T-helper 1 cell treated with Interleukin-12 subunit alpha and Interleukin-12 subunit beta and Interleukin-4 antibody, amounts not matched to agents 30 μg/mL and 1 μg/mL, for 36 hours (primary cell): ENCODE measurements at regions not wholly inside any gene's neighbourhood (a gene's known extent, or its start where the extent isn't known, plus 50 kb on each side); places are given as distances from the start of the nearest gene placed in this dataset.
"Not testable (repeated sequence)": the region's sequence is repeated elsewhere in the genome, so short reads cannot be mapped to it uniquely, and the experiment has no call there.

Source experiments
- H3K27ac Mint-ChIP-seq: one replicate; pipeline ENCODE4 v1.8.0; 2021; ENCODE audit warnings: mild to moderate bottlenecking, mixed read lengths
- H3K27me3 Mint-ChIP-seq: one replicate; pipeline ENCODE4 v1.8.0; 2021; ENCODE audit warnings: low read depth, mixed read lengths
- H3K36me3 Mint-ChIP-seq: one replicate; pipeline ENCODE4 v1.8.0; 2021; ENCODE audit warnings: low read depth, mixed read lengths
- H3K4me1 Mint-ChIP-seq: one replicate; pipeline ENCODE4 v1.8.0; 2021; ENCODE audit warnings: low read depth, mixed read lengths
- H3K4me3 Mint-ChIP-seq: one replicate; pipeline ENCODE4 v1.8.0; 2021; ENCODE audit warnings: mild to moderate bottlenecking, moderate library complexity, mixed read lengths
- H3K9me3 Mint-ChIP-seq: one replicate; pipeline ENCODE4 v1.8.0; 2021; ENCODE audit warnings: mixed read lengths

DNA sequence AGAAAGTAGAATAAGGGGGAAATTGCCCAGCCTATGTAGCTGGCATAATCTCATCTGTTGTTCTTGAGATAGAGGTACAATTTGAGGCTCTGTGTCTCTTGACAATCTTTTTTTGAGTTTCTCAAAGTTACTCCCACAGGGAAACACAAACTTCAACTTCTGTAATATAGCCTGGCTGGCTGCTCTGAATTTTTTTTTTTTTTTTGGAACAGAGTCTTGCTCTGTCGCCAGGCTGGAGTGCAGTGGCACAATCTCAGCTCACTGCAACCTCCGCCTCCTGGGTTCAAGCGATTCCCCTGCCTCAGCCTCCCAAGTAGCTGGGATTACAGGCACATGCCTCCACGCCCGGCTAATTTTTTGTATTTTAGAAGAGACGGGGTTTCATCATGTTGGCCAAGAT, 1486.8 kb upstream of the WWC1 start:
- H3K27me3 Mint-ChIP-seq, H3K4me3 Mint-ChIP-seq, H3K36me3 Mint-ChIP-seq, H3K4me1 Mint-ChIP-seq, H3K27ac Mint-ChIP-seq: not testable (repeated sequence)
- peaks cover 43% of the 10 kb centered on the region for H3K9me3 Mint-ChIP-seq

DNA sequence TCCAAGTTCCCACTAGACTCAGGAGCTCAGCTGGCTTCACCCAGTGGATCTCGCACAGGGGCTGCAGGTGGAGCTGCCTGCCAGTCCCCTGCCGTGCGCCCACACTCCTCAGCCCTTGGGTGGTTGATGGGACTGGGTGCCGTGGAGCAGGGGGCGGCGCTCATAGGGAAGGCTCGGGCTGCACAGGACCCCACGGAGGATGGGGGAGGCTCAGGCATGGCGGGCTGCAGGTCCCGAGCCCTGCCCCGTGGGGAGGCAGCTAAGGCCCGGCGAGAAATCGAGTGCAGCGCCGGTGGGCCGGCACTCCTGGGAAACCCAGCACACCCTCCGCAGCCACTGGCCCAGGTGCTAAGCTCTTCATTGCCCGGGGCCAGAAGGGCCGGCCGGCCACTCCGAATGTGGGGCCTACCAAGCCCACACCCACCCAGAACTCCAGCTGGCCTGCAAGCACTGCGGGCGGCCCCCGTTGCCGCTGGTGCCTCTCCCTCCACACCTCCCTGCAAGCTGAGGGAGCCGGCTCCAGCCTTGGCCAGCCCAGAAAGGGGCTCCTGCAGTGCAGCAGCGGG, 1481.3 kb upstream of the WWC1 start:
- not testable (repeated sequence) for H3K4me3 Mint-ChIP-seq, H3K27me3 Mint-ChIP-seq, H3K36me3 Mint-ChIP-seq, H3K27ac Mint-ChIP-seq, H3K4me1 Mint-ChIP-seq
- peaks cover 38% of the 10 kb centered on the region for H3K9me3 Mint-ChIP-seq

DNA sequence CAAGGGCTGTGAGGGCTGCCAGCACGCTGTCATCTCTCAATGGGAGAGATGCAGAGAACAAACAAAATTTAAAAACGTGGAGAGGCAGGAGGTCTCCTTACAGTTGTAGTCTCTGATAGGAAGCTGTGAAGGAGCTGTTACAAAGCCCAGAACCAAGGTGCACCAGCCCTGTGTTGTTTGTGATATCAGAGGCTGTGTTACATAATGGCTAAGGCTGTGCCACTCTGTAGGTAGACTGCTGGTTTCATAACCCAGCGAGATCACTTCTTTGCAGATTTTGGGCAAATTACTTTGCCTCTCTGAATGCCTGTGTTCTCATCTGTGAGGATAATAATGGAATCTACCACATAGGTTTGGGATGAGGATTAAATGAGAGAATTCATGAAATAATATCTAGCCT, 1480.7 kb upstream of the WWC1 start:
- H3K4me1 Mint-ChIP-seq, result no peaks in the 10 kb centered on the region
- H3K4me3 Mint-ChIP-seq, result no peak overlapping the region
- H3K27me3 Mint-ChIP-seq, result no peaks in the 10 kb centered on the region
- peaks cover 33% of the 10 kb centered on the region for H3K9me3 Mint-ChIP-seq
- H3K36me3 Mint-ChIP-seq, result no peaks in the 10 kb centered on the region
- H3K27ac Mint-ChIP-seq, result no peak overlapping the region

DNA sequence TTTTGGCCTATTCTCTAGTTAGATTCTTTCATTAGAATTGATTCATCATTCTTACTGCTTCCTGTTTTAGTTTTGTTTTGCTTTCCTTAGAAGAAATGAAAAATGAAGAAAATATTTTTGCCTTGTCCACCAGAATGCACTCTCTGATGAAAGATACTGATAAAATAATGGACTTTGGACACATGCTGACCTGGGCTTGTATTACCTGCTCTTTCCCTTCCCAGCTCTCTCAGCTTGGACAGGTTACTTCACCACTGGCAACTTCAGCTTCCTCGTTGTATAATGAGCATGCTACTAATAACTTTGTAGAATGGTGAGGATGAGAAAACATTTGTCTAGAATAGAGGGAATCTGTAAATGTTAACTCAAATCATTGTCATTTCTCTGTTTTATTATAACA, 1468.1 kb upstream of the WWC1 start:
- no peak overlapping the region for H3K4me3 Mint-ChIP-seq
- H3K36me3 Mint-ChIP-seq, result no peaks in the 10 kb centered on the region
- no peak overlapping the region for H3K27ac Mint-ChIP-seq
- peaks cover 18% of the 10 kb centered on the region for H3K9me3 Mint-ChIP-seq
- no peaks in the 10 kb centered on the region for H3K27me3 Mint-ChIP-seq
- H3K4me1 Mint-ChIP-seq, result no peaks in the 10 kb centered on the region

DNA sequence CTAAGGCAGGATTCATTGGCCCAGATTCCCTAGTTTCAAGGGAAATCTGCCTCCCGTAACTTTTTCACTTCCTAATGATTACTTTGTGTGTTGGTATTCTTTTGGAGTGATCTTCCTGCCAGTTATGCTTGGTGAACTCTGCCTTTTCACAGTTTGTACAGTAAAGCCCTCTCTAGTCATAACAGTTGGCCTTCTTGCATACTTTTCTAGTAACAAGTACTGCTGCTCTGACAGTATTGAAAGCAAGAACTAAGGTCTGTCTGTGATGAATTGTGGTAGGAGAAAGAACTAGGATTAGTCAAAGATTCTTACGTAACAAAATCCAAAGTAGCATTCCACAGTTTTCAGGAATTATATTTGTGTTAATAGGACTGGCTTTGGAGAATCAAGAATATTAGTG, 1457.2 kb upstream of the WWC1 start:
- Mint-ChIP-seq H3K4me1 (no peaks in the 10 kb centered on the region), H3K9me3 (peaks cover 10% of the 10 kb centered on the region), H3K36me3 (no peaks in the 10 kb centered on the region), H3K27me3 (no peaks in the 10 kb centered on the region), H3K27ac (no peak overlapping the region), H3K4me3 (no peak overlapping the region)

DNA sequence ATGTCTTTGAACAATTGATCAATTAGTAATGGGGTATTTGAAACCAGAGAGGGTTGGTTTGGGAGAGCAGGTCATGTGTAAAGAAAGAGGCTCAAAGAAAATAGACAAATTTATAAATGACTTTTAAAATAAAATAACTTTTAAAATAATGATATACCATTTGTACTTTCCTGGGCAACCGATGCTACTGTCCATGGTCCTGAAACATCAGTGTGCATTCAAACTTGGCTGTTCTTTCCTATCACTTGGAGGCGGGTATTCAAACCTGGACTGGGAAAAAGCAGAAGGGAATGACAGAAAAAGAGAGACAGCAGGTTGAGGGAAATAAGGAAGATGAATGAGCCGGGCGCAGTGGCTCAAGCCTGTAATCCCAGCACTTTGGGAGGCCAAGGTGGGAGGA, 1446.4 kb upstream of the WWC1 start:
- Mint-ChIP-seq H3K9me3 (peaks cover 38% of the 10 kb centered on the region), H3K27ac (no peak overlapping the region), H3K4me1 (no peaks in the 10 kb centered on the region), H3K36me3 (no peaks in the 10 kb centered on the region), H3K27me3 (no peaks in the 10 kb centered on the region), H3K4me3 (no peak overlapping the region)

DNA sequence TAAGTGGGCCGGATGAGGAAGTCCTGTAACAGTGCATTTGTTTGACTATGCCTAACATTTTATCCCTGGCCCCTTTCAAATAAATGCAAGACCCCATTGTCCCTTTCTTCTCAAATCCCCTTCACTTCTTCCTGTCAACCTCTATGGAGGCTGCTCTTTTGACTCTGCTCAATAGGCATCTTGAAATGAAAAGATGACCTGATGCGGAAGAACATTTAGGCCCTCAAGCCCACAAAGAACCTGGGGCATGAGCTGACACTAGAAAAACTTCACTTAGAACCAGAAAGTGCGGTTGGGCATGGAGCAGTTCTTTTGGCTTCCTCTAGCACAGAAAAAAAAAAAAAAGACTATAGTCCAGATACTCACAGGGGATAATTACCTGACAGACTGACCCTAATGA, 1434.7 kb upstream of the WWC1 start:
- no peaks in the 10 kb centered on the region for H3K27me3 Mint-ChIP-seq
- H3K36me3 Mint-ChIP-seq, result no peaks in the 10 kb centered on the region
- no peaks in the 10 kb centered on the region for H3K4me1 Mint-ChIP-seq
- H3K4me3 Mint-ChIP-seq, result no peak overlapping the region
- H3K27ac Mint-ChIP-seq, result no peak overlapping the region
- H3K9me3 Mint-ChIP-seq, result peaks cover 16% of the 10 kb centered on the region

DNA sequence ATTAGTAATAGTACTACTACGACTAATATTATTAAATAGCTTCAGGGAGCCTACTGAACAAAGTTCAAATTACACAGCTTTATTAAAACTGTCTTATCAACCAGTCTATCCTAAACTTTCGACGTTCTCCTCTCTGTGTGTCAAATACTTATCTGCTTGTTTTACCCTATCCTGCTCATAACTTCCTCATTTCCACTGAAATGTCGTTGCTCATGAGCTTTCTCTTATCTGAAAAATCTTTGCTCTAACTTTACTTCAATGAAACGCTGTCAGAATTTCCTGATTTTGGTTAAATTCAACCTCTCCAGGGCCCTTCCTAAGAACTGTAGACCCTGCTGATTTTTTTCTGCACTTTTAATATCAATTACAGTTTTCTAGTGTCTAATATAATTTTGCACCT, 1431.0 kb upstream of the WWC1 start:
- H3K27me3 Mint-ChIP-seq, result no peaks in the 10 kb centered on the region
- H3K4me1 Mint-ChIP-seq, result no peaks in the 10 kb centered on the region
- H3K36me3 Mint-ChIP-seq, result no peaks in the 10 kb centered on the region
- no peak overlapping the region for H3K4me3 Mint-ChIP-seq
- peaks cover 23% of the 10 kb centered on the region for H3K9me3 Mint-ChIP-seq
- H3K27ac Mint-ChIP-seq, result no peak overlapping the region

DNA sequence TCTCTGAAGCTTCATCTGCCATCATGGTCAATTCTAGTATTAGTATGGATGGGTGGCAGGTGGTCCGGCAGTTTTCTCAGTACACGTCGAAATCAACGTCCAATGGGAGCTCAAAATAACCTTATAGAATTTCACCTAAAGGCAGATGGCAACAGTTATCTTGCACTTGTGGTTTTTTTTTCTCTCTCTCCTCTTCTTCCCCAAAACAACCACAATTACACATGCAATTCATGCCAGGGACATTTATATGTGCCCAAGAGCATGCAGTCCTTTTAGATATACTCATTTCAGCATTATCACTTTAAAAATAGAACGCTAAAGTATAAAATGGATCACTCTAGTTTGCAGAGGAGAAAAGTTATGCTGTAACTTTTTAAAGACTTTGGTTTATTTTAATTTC, 1428.9 kb upstream of the WWC1 start:
- Mint-ChIP-seq H3K36me3 (no peaks in the 10 kb centered on the region), H3K4me1 (no peaks in the 10 kb centered on the region), H3K27ac (no peak overlapping the region), H3K9me3 (peaks cover 23% of the 10 kb centered on the region), H3K4me3 (no peak overlapping the region), H3K27me3 (no peaks in the 10 kb centered on the region)

DNA sequence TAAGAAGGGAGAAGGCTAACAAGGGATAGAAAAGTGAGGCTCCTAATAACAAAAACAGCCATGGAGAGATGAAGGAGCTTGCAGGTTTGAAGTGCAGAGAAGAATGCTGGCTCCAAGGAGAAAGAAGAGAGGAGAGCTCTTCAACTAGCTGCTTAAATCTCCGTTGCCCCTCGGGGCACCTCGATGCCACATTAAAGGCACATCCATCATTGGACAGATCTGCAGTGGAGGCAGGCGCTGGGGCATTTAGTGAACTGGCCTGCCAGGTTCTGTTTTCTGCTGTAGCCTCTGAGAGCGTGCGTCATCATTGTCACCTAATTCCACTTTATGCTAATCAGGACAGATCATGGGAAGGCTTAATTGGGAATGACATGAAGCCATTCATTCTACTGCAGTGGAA, 1426.2 kb upstream of the WWC1 start:
- no peaks in the 10 kb centered on the region for H3K4me1 Mint-ChIP-seq
- no peaks in the 10 kb centered on the region for H3K27me3 Mint-ChIP-seq
- H3K27ac Mint-ChIP-seq, result no peak overlapping the region
- H3K4me3 Mint-ChIP-seq, result no peak overlapping the region
- H3K9me3 Mint-ChIP-seq, result peaks cover 21% of the 10 kb centered on the region
- H3K36me3 Mint-ChIP-seq, result no peaks in the 10 kb centered on the region

DNA sequence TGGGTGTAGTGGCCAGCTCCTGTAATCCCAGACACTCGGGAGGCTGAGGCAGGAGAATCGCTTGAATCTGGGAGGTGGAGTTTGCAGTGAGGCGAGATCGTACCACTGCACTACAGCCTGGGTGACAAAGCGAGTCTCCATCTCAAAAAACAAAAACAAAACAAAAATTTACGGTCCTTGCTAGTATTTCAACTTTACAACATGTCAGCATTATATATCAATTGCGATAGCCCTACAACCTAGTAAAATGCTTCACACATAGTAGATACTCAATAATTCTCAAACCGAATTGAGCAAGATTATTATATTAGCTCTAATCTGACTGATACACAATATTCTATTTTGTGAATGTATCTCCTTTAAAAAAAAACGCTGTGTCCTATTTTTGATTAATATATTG, 1411.0 kb upstream of the WWC1 start:
- Mint-ChIP-seq H3K27ac (no peak overlapping the region), H3K27me3 (no peaks in the 10 kb centered on the region), H3K4me1 (no peaks in the 10 kb centered on the region), H3K36me3 (no peaks in the 10 kb centered on the region), H3K4me3 (no peak overlapping the region), H3K9me3 (peaks cover 20% of the 10 kb centered on the region)

DNA sequence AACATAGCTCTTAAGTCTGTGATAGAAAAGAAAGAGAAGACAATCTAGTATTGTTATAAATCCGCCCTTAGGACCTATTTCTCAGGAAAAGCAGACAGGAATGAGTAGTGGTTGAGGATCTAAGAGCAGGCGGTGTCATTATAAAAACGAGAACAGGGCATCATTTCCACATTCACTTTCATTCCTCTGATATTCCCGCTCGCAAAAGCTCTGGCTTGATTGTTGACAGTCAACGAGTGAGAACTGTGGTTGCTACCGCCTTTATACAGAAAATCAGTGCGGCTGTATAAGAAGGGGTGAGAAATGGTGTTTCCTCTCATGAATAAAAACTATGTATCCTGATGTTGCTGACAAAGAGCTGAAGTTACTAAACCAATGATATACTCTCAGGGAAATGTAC, 1409.6 kb upstream of the WWC1 start:
- Mint-ChIP-seq H3K4me3 (no peak overlapping the region), H3K4me1 (no peaks in the 10 kb centered on the region), H3K36me3 (no peaks in the 10 kb centered on the region), H3K9me3 (peaks cover 20% of the 10 kb centered on the region), H3K27ac (no peak overlapping the region), H3K27me3 (no peaks in the 10 kb centered on the region)

DNA sequence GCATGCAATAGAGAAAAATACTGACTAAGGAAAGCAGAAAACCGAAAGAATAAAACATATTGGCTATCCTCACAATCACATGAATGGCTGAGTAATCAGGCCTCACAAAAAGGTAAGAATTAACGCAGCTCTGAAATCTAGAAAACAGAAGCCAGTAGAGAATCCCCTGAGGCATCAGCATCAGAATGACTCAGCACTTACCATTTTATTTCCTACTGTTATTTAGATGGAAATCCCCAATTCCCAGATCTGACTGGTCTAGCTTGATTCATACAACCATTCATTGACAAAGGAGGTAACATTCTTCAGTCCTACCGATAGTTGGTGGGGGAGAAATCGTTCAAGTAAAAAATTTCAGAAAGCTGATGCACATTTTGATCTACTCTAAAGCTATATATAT, 1408.4 kb upstream of the WWC1 start:
- no peak overlapping the region for H3K27ac Mint-ChIP-seq
- no peaks in the 10 kb centered on the region for H3K36me3 Mint-ChIP-seq
- H3K4me1 Mint-ChIP-seq, result no peaks in the 10 kb centered on the region
- no peak overlapping the region for H3K4me3 Mint-ChIP-seq
- no peaks in the 10 kb centered on the region for H3K27me3 Mint-ChIP-seq
- peaks cover 16% of the 10 kb centered on the region for H3K9me3 Mint-ChIP-seq

DNA sequence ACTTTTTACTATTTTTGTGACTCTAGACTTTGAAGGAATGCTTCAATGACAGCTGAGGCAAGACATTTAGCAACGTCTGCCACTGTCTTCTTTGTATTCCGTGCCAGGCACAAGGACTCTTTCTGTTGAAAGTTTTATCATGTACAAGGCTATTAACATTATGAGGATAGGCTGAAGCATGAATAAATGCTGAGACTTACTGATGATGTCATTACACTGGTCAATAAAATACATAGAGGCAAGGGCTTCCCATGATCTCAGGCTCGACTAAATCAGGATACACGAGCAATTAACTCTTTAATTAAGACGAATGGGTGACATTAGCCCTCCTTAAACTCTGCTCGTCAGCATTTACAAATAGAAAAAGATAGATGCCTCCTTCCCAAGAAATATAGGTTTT, 1393.3 kb upstream of the WWC1 start:
- Mint-ChIP-seq H3K9me3 (peaks cover 20% of the 10 kb centered on the region), H3K4me3 (no peak overlapping the region), H3K36me3 (no peaks in the 10 kb centered on the region), H3K27ac (no peak overlapping the region), H3K4me1 (no peaks in the 10 kb centered on the region), H3K27me3 (no peaks in the 10 kb centered on the region)

DNA sequence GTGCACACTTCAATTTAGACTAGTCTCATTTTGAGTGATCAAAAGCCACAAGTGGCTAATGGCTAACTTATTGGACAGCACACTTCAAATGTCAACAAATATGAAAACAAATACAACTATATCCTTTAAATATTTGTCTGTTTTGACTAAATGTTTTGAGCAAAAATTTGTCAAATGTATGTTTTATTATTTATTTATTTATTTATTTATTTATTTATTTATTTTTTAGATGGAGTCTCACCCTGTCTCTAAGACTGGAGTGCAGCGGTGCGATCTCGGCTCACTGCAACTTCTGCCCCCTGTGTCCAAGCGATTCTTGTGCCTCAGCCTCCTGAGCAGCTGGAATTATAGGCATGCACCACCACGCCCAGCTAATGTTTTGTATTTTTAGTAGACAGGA, 1392.1 kb upstream of the WWC1 start:
- no peaks in the 10 kb centered on the region for H3K4me1 Mint-ChIP-seq
- H3K36me3 Mint-ChIP-seq, result no peaks in the 10 kb centered on the region
- no peaks in the 10 kb centered on the region for H3K27me3 Mint-ChIP-seq
- H3K27ac Mint-ChIP-seq, result no peak overlapping the region
- H3K9me3 Mint-ChIP-seq, result peaks cover 17% of the 10 kb centered on the region
- H3K4me3 Mint-ChIP-seq, result no peak overlapping the region

DNA sequence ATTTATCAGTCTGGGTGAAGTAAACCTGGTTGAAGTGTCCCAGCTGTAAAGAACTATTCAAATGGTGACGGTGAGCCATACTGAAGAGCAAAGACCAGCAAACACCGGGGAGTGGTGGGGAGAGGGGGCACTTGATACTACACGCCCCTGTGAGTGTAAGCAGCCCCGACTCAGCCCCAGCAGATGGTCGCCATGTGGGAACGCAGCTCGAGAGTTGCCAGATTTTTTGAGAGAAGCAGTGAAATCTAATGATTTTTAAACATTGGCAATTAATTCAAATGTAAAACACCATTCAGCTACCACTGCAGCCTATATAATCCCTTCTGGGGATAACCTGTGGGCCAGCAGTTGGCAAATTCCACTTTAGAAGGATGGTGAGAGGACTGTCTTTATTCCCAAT, 1386.9 kb upstream of the WWC1 start:
- H3K36me3 Mint-ChIP-seq, result no peaks in the 10 kb centered on the region
- no peaks in the 10 kb centered on the region for H3K4me1 Mint-ChIP-seq
- H3K27me3 Mint-ChIP-seq, result no peaks in the 10 kb centered on the region
- H3K9me3 Mint-ChIP-seq, result peaks cover 9% of the 10 kb centered on the region
- H3K27ac Mint-ChIP-seq, result no peak overlapping the region
- no peak overlapping the region for H3K4me3 Mint-ChIP-seq
